ENCODE measurements at regions not wholly inside any gene's neighbourhood (a gene's known extent, or its start where the extent isn't known, plus 50 kb on each side); places are given as distances from the start of the nearest gene placed in this dataset.

DNA sequence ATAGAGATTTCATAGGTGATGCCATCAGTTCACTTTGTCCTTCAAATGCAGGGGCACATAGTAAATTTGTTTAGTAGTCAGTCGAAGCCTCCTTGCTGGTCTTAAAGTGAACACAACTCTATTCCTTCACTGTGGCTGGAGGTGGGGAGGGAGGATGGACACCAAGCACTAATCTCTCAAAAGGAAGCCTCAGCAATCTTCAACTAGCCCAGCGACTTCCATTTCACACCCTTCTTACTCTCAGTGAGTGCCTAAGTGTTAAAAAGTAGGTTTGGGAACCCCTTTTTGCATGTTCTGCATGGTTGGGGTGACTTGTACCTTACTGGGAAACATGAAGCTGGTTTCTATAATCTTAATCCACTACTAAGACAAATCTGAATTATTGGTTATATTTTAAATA lies 96.0 kb upstream of the GUCY1A1 start:
- TF ChIP-seq, protein P1, sequence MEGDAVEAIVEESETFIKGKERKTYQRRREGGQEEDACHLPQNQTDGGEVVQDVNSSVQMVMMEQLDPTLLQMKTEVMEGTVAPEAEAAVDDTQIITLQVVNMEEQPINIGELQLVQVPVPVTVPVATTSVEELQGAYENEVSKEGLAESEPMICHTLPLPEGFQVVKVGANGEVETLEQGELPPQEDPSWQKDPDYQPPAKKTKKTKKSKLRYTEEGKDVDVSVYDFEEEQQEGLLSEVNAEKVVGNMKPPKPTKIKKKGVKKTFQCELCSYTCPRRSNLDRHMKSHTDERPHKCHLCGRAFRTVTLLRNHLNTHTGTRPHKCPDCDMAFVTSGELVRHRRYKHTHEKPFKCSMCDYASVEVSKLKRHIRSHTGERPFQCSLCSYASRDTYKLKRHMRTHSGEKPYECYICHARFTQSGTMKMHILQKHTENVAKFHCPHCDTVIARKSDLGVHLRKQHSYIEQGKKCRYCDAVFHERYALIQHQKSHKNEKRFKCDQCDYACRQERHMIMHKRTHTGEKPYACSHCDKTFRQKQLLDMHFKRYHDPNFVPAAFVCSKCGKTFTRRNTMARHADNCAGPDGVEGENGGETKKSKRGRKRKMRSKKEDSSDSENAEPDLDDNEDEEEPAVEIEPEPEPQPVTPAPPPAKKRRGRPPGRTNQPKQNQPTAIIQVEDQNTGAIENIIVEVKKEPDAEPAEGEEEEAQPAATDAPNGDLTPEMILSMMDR (conservative IDR thresholded peaks at IDR 0.05; ENCODE audit: low read depth): no peak
- POLR2A ChIA-PET (ENCODE audit: low non-redundant PET): no interaction called here
- CTCF ChIA-PET: interaction anchor here (0.8 kb wide), 1 partner anchor 65 kb away, joined by 3 read pairs; no protein-coding TSS in a partner anchor
- H3K27ac ChIP-seq: no peak overlapping the region
- DNase-seq (ENCODE audit: low spot score): no peak

DNA sequence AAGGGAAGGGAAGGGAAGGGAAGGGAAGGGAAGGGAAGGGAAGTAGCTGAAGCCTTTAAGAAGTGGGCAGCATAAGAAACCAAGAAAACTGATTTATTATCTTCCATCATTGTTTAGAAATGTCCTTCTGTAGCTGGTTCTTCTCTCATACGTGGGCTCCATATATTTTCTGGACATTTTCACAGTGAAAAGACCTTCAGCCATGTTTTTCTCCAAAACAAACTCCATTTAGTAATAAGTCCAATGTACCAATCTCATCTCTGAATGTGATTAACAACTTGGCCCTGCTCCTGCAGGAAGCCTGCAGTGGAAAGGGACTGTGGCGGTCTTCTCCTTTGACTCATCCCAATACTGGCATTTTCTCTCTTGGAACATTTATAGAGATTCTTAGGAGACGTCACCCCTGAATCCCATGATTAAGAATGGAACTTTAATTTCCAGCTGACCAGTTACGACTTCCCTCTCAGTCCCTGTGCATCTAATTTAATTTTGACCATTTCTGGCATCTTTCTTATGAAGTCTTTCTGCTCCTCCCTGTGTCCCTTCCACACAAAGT lies 96.6 kb upstream of the GUCY1A1 start:
- POLR2A ChIA-PET (ENCODE audit: low non-redundant PET): no interaction called here
- DNase-seq (ENCODE audit: low spot score): no peak
- TF ChIP-seq, protein P1 (conservative IDR thresholded peaks at IDR 0.05; ENCODE audit: low read depth): no peak
- no peak overlapping the region for H3K27ac ChIP-seq
- CTCF ChIA-PET: no interaction called here

DNA sequence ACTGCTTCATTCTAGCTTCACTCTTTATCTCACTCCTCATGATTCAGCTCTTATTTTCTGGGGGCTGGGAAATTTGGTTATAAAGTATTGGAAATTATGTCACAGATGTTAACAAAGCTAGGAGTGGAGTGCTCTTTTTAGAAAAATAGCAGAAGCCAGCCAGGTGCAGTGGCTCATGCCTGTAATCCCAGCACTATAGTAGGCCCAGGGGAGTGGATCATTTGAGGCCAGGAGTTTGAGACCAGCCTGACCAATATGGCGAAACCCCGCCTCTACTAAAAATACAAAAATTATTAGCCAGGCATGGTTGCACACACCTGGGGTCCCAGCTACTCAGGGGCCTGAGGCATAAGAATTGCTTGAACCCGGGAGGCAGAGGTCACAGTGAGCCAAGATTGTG lies 97.2 kb upstream of the GUCY1A1 start:
- ChIA-PET POLR2A (ENCODE audit: low non-redundant PET) (no interaction called here), CTCF (no interaction called here)
- no peak for DNase-seq (ENCODE audit: low spot score)
- no peak overlapping the region for H3K27ac ChIP-seq
- TF ChIP-seq, protein P1 (conservative IDR thresholded peaks at IDR 0.05; ENCODE audit: low read depth): no peak

DNA sequence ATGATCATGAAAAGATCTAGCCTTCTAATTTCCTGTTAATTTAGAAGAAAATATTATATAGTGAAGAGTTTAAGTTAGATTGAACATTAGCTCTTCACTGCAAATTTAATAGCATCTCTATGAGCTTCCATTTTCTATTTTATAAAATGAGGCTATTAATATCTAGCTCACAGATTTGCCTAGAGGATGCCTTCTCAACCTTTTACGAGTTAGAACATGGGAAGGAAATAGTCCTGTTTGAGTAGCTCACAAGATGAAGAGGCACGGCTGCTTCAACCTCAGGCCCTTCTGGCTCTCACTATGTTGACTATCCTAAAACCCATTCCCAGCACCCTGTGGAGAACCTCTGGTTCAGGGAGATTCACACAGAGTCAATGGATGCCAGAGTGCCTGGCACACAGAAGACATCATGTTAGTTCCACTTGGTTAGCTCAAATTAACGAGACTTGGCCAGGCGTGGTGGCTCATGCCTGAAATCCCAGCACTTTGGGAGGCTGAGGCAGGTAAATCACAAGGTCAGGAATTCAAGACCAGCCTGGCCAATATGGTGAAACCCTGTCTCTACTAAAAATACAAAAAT lies 97.9 kb upstream of the GUCY1A1 start:
- ChIA-PET POLR2A (ENCODE audit: low non-redundant PET) (no interaction called here), CTCF (no interaction called here)
- no peak overlapping the region for H3K27ac ChIP-seq
- TF ChIP-seq, protein P1 (conservative IDR thresholded peaks at IDR 0.05; ENCODE audit: low read depth): no peak
- no peak for DNase-seq (ENCODE audit: low spot score)

DNA sequence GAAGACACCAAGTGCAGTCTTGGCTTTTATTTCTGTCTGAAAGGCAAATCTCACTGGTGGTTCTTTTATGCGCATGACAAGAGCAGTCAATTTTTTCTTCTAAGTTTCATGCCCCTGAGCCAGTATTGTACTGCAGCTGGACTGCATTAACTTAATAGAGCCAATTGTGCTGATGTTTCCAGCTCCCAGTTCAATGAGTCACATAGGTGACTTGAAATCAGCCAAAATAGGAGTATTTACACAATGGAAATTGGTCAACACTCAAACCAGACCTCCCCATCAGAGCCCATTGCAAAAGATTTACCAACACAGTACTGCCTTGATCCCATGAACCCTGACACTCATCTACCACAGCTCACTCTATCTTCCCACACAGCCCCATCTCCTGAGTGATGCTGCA lies 100.3 kb upstream of the GUCY1A1 start:
- CTCF ChIA-PET: no interaction called here
- TF ChIP-seq, protein P1 (conservative IDR thresholded peaks at IDR 0.05; ENCODE audit: low read depth): no peak
- POLR2A ChIA-PET (ENCODE audit: low non-redundant PET): no interaction called here
- no peak overlapping the region for H3K27ac ChIP-seq
- no peak for DNase-seq (ENCODE audit: low spot score)

DNA sequence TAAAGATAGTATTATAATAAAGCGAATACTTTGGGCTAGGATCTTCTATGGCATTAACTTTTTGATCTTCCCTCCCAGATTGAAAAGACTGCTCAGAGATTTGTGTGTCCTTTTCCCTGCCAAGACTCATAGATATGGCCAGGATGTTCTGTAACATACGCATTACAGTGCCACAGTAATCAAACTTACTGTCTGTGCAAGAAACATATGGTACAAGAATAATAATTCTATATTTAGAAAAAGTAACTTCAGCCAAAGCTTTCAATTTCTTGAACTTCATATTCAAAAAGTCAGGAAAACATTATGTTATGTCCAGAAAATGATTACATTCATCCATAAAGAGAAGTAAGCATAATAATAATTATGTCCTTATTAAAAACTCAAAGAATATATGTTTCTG lies 100.9 kb upstream of the GUCY1A1 start:
- ChIA-PET CTCF (no interaction called here), POLR2A (ENCODE audit: low non-redundant PET) (no interaction called here)
- TF ChIP-seq, protein P1 (conservative IDR thresholded peaks at IDR 0.05; ENCODE audit: low read depth): no peak
- no peak overlapping the region for H3K27ac ChIP-seq
- DNase-seq (ENCODE audit: low spot score): no peak
